A549 (cell line): ENCODE measurements at regions not wholly inside any gene's neighbourhood (a gene's known extent, or its start where the extent isn't known, plus 50 kb on each side); places are given as distances from the start of the nearest gene placed in this dataset.

Experiments
- ATAC-seq, 2 experiments: fragments of 200-7000 bp in 1 of 2; fragments of >200 bp in 1 of 2; cut with Nextera tagmentation in 1 of 2; cut with Tn5 transposase in 1 of 2; 3 replicates each; pipeline versions ENCODE4 v1.8.0 to v1.9.1; 2018 to 2020; ENCODE audit warnings: mild to moderate bottlenecking in 1 of 2, moderate library complexity in 1 of 2
- CTCF ChIA-PET: fragments of 300-600 bp; sonication (Branson Sonifier 250); formaldehyde crosslinking; extraction: SDS; loops from one replicate; lab custom pipeline; 2021; ENCODE audit warnings: antibody characterized with exemption, inconsistent platforms; lab: Yijun Ruan, JAX
- POLR2A ChIA-PET: fragments of 350-600 bp; formaldehyde crosslinking; extraction: SDS; loops from one replicate; lab custom pipeline; 2021; ENCODE audit warnings: antibody characterized with exemption, inconsistent platforms; lab: Yijun Ruan, JAX
- DNase-seq, 2 experiments: peaks; one replicate each; pipeline versions ENCODE4 v3.0.0 to v3.0.0-alpha.2; 2011 to 2016; ENCODE audit warnings: low read depth in 1 of 2, low spot score in 1 of 2
- FAIRE-seq: peaks from 2 replicates; lab custom pipeline; 2011; peaks lifted over from hg19 to GRCh38; lab: Jason Lieb, UNC
- H3K27ac ChIP-seq, 2 experiments: fragments of >200 bp; sonication (Bioruptor Twin); formaldehyde crosslinking; 3 replicates each; pipeline ENCODE4 v1.5.1; 2016 to 2017
- H3K4me1 ChIP-seq: fragments of >200 bp; sonication (Bioruptor Twin); formaldehyde crosslinking; 3 replicates; pipeline ENCODE4 v1.6.1; 2016
- H3K4me2 ChIP-seq: fragments of >200 bp; sonication (Bioruptor Twin); formaldehyde crosslinking; 3 replicates; pipeline ENCODE4 v1.6.1; 2016
- H3K4me3 ChIP-seq: fragments of >200 bp; sonication (Bioruptor Twin); formaldehyde crosslinking; 3 replicates; pipeline ENCODE4 v1.5.1; 2016
- H3K9me3 ChIP-seq: fragments of >200 bp; sonication (Bioruptor Twin); formaldehyde crosslinking; 3 replicates; pipeline ENCODE4 v1.6.1; 2016
- BHLHE40 ChIP-seq: IDR thresholded peaks from 2 replicates; pipeline ENCODE4 v1.6.1; 2012; ENCODE audit warnings: low read depth, low read length, inconsistent platforms
- CEBPB ChIP-seq, 2 experiments: fragments of >200 bp in 1 of 2; sonication (Bioruptor Twin) in 1 of 2; formaldehyde crosslinking in 1 of 2; IDR thresholded peaks; 2 replicates each; pipeline ENCODE4 v1.6.1; 2012 to 2016
- CHD4 ChIP-seq: fragments of 200-600 bp; sonication (generic); IDR thresholded peaks from 2 replicates; pipeline ENCODE4 v1.6.1; 2016; ENCODE audit warnings: antibody characterized with exemption, mild to moderate bottlenecking, borderline replicate concordance
- ESRRA ChIP-seq: fragments of 150-350 bp; IDR thresholded peaks from 2 replicates; pipeline ENCODE4 v1.6.1; 2014; ENCODE audit warnings: mild to moderate bottlenecking, low read length, borderline replicate concordance
- FOXS1 ChIP-seq: fragments of 250-450 bp; sonication (Bioruptor Pico); IDR thresholded peaks from 2 replicates; pipeline ENCODE4 v1.5.0; 2020; ENCODE audit warnings: mild to moderate bottlenecking, moderate library complexity
- GATA3 ChIP-seq: IDR thresholded peaks from 2 replicates; pipeline ENCODE4 v1.6.1; 2012; ENCODE audit warnings: borderline replicate concordance
- HOXA7 ChIP-seq: fragments of 250-450 bp; sonication (Bioruptor Pico); IDR thresholded peaks from 2 replicates; pipeline ENCODE4 v1.5.0; 2020; ENCODE audit warnings: mild to moderate bottlenecking, moderate library complexity
- HOXB13 ChIP-seq: fragments of 250-450 bp; sonication (Bioruptor Pico); IDR thresholded peaks from 2 replicates; pipeline ENCODE4 v1.5.0; 2020; ENCODE audit warnings: low read depth, mild to moderate bottlenecking, moderate library complexity
- MYC ChIP-seq: IDR thresholded peaks from 2 replicates; pipeline ENCODE4 v1.6.1; 2012; ENCODE audit warnings: mild to moderate bottlenecking, inconsistent platforms, low read length, improper control_type of control experiment, borderline replicate concordance
- NPAS2 ChIP-seq: fragments of 250-450 bp; sonication (Bioruptor Pico); IDR thresholded peaks from 2 replicates; pipeline ENCODE4 v1.8.0; 2022; ENCODE audit warnings: mild to moderate bottlenecking, moderate library complexity, borderline replicate concordance
- POLR2A ChIP-seq: IDR thresholded peaks from 2 replicates; pipeline ENCODE4 v1.6.1; 2012; ENCODE audit warnings: mild to moderate bottlenecking, low read length
- POLR2AphosphoS2 ChIP-seq: conservative IDR thresholded peaks from 2 replicates; pipeline ENCODE4 v1.6.1; 2012; ENCODE audit warnings: low read length, improper control_type of control experiment, inconsistent platforms
- RAD21 ChIP-seq, 2 experiments: fragments of >200 bp in 1 of 2; sonication (Bioruptor Twin) in 1 of 2; formaldehyde crosslinking in 1 of 2; IDR thresholded peaks in 1 of 2; conservative IDR thresholded peaks in 1 of 2; 2 replicates in 1 of 2; 3 replicates in 1 of 2; pipeline ENCODE4 v1.6.1; 2012 to 2018; ENCODE audit warnings: inconsistent platforms in 1 of 2
- RCOR1 ChIP-seq: fragments of 150-350 bp; IDR thresholded peaks from 2 replicates; pipeline ENCODE4 v1.6.1; 2014; ENCODE audit warnings: antibody characterized with exemption, low read length, low read depth
- ZC3H11A ChIP-seq: fragments of 450-650 bp; IDR thresholded peaks from 2 replicates; pipeline ENCODE4 v1.6.1; 2014; ENCODE audit warnings: antibody characterized with exemption, mild to moderate bottlenecking
- ZSCAN20 ChIP-seq: fragments of 250-450 bp; sonication (Bioruptor Pico); IDR thresholded peaks from 2 replicates; pipeline ENCODE4 v1.8.0; 2022; ENCODE audit warnings: mild to moderate bottlenecking, moderate library complexity
- WGBS: methylation state at CpG from one replicate; pipeline ENCODE4 v1.1.6; 2017; ENCODE audit errors: missing lambda C conversion rate; 5-methylcytosine and 5-hydroxymethylcytosine counted together
- TF ChIP-seq, protein P1 (sequence below): fragments of 200-600 bp; sonication (generic); IDR thresholded peaks from 2 replicates; pipeline ENCODE4 v1.6.1; 2016; ENCODE audit warnings: antibody characterized with exemption, mild to moderate bottlenecking, moderate library complexity
- TF ChIP-seq, protein P2 (sequence below): IDR thresholded peaks from 2 replicates; pipeline ENCODE4 v1.6.1; 2012
- TF ChIP-seq, protein P3 (sequence below): fragments of >200 bp; sonication (Bioruptor Twin); formaldehyde crosslinking; IDR thresholded peaks from 2 replicates; pipeline ENCODE4 v1.6.1; 2016
- TF ChIP-seq, protein P4 (sequence below): fragments of 150-350 bp; IDR thresholded peaks from 2 replicates; pipeline ENCODE4 v1.6.1; 2014; ENCODE audit warnings: low read depth, mild to moderate bottlenecking, low read length
- TF ChIP-seq, protein P5 (sequence below): fragments of >200 bp; sonication (Bioruptor Twin); formaldehyde crosslinking; IDR thresholded peaks from 3 replicates; pipeline ENCODE4 v1.5.1; 2016

DNA sequence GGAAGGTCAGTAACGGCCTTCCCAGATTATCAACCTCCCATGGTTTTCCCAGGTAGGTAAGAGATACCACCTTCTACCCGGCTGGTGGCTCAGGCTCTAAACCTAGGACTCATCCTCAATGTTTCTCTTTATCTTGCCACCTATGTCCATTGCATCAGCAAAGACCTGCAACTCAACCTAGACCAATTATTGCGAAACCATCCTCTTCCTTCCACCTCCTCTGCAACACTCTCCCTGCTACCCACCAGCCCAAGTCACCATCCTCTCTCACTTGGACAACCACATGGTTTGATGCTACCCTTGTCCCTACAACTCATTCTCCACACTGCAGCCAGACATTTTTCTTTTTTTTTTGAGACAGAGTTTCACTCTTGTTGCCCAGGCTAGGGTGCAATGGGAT lies 65.4 kb upstream of the GDNF start:
- no peak overlapping the region for H3K4me3 ChIP-seq
- no peak overlapping the region for H3K27ac ChIP-seq
- no peak for FAIRE-seq
- H3K4me2 ChIP-seq: no peak overlapping the region
- CTCF ChIA-PET: interaction anchor here (1.2 kb wide), 1 partner anchor 8 kb away, joined by 3 read pairs; no protein-coding TSS in a partner anchor
- H3K9me3 ChIP-seq: no peaks in the 10 kb centered on the region
- no peaks in the 10 kb centered on the region for H3K4me1 ChIP-seq
- POLR2A ChIA-PET: no interaction called here
- no peak for ATAC-seq
- no peak for DNase-seq
- TF ChIP-seq HOXB13 (CRISPR knock-in tag) (no peak), ESRRA (no peak), CEBPB (IDR thresholded peaks at IDR 0.05) (peak in 1 of 2 experiments; percentile 26; a peak in 1 of 4 replicates), ZC3H11A (no peak)
- TF ChIP-seq, protein P1, sequence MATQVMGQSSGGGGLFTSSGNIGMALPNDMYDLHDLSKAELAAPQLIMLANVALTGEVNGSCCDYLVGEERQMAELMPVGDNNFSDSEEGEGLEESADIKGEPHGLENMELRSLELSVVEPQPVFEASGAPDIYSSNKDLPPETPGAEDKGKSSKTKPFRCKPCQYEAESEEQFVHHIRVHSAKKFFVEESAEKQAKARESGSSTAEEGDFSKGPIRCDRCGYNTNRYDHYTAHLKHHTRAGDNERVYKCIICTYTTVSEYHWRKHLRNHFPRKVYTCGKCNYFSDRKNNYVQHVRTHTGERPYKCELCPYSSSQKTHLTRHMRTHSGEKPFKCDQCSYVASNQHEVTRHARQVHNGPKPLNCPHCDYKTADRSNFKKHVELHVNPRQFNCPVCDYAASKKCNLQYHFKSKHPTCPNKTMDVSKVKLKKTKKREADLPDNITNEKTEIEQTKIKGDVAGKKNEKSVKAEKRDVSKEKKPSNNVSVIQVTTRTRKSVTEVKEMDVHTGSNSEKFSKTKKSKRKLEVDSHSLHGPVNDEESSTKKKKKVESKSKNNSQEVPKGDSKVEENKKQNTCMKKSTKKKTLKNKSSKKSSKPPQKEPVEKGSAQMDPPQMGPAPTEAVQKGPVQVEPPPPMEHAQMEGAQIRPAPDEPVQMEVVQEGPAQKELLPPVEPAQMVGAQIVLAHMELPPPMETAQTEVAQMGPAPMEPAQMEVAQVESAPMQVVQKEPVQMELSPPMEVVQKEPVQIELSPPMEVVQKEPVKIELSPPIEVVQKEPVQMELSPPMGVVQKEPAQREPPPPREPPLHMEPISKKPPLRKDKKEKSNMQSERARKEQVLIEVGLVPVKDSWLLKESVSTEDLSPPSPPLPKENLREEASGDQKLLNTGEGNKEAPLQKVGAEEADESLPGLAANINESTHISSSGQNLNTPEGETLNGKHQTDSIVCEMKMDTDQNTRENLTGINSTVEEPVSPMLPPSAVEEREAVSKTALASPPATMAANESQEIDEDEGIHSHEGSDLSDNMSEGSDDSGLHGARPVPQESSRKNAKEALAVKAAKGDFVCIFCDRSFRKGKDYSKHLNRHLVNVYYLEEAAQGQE: no peak
- WGBS: 13% methylated on average over 3 of the region's 3 CpGs

DNA sequence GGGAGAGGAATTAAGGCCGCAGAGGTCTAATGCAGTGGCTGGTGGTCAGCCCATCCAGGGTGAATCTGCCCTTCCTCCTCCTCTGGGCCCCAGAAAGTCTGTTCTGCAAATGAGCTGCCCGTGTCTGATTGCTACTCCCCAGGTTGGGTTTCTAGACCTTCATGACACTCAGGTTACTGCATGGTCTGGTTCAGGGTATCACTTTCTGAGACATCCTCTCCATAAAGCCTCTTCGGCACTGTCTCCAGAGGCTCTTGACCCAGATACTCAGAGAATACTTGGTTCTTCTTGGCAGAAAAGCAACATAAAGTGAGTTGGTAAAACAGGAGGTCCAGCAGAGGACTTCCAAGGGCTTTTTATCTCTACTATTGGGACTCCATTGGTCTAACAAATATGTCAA lies 62.5 kb upstream of the GDNF start:
- Histone ChIP-seq H3K4me1 (no peaks in the 10 kb centered on the region), H3K27ac (no peak overlapping the region), H3K4me3 (no peak overlapping the region), H3K4me2 (no peak overlapping the region), H3K9me3 (no peaks in the 10 kb centered on the region)
- TF ChIP-seq BHLHE40: no peak
- no peak for FAIRE-seq
- WGBS: 16% methylated on average over 3 of the region's 3 CpGs
- no peak for DNase-seq
- ATAC-seq: no peak
- CTCF ChIA-PET: no interaction called here
- POLR2A ChIA-PET: no interaction called here

DNA sequence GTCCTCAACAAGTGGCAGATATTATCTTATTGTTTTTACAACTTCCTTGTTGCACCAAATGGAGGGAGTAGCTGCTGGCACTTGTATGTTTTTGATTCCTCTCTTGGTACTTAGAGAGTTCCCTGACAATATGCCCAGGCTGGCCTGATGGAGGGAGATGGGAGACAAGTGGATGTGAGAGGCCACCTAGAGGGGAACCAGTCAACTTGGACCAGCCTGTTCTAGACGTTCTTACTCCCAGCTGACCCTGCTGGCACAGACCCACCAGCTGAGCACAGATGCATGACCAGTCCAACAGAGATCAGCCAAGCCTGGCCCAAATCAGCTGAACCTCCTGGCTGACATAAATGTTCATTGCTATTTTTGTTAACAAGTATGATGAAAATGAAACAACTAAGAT lies 60.9 kb upstream of the GDNF start:
- H3K9me3 ChIP-seq: no peaks in the 10 kb centered on the region
- H3K4me1 ChIP-seq: no peaks in the 10 kb centered on the region
- FAIRE-seq (no peak), DNase-seq (peak in 1 of 2 experiments; percentile 29), ATAC-seq (peak; percentile 82 to 83)
- no peak overlapping the region for H3K4me3 ChIP-seq
- WGBS: 0% methylated on average over 1 of the region's 1 CpG
- no peak overlapping the region for H3K27ac ChIP-seq
- ChIA-PET POLR2A (no interaction called here), CTCF (interaction anchor here (0.6 kb wide), 1 partner anchor 64 kb away, joined by 3 read pairs; no protein-coding TSS in a partner anchor)
- H3K4me2 ChIP-seq: no peak overlapping the region
- TF ChIP-seq POLR2A (no peak), NPAS2 (CRISPR knock-in tag) (no peak), ZC3H11A (no peak), ZSCAN20 (no peak), GATA3 (no peak), RAD21 (conservative IDR thresholded peaks at IDR 0.05 in 1 of 2, IDR thresholded peaks at IDR 0.05 in 1 of 2) (peak in 1 of 2 experiments; percentile 10; a peak in 2 of 5 replicates)
- TF ChIP-seq, protein P2, sequence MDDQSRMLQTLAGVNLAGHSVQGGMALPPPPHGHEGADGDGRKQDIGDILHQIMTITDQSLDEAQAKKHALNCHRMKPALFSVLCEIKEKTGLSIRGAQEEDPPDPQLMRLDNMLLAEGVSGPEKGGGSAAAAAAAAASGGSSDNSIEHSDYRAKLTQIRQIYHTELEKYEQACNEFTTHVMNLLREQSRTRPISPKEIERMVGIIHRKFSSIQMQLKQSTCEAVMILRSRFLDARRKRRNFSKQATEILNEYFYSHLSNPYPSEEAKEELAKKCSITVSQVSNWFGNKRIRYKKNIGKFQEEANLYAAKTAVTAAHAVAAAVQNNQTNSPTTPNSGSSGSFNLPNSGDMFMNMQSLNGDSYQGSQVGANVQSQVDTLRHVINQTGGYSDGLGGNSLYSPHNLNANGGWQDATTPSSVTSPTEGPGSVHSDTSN: no peak

DNA sequence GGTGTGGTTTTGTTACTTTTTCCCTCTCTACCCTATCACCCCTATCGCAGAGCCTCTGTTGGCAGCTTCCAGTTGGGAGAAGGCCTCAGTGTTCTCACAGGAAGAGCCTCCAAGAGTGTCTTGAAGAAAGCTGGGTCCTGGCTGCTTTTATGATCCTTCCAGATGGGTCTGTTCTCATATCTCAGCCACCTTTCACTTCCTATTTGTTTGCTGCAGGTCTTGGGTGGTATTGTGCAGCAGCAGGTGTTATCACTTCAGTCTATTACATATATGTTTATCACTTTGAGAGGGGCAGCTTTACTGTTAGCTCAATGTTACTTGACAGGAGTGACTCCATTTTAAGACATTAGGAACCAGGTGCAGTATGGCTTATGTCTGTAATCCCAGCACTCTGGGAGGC lies 59.2 kb upstream of the GDNF start:
- ATAC-seq: no peak
- 28% methylated on average over 1 of the region's 1 CpG for WGBS
- Histone ChIP-seq H3K4me3 (no peak overlapping the region), H3K9me3 (no peaks in the 10 kb centered on the region), H3K27ac (no peak overlapping the region), H3K4me1 (no peaks in the 10 kb centered on the region), H3K4me2 (no peak overlapping the region)
- ChIA-PET POLR2A (no interaction called here), CTCF (interaction anchor here (0.6 to 1.6 kb wide), 2 partner anchors 12 to 294 kb away, joined by 3 to 6 read pairs; no protein-coding TSS in a partner anchor)
- TF ChIP-seq MYC: no peak
- no peak for TF ChIP-seq CHD4
- TF ChIP-seq RAD21 (conservative IDR thresholded peaks at IDR 0.05 in 1 of 2, IDR thresholded peaks at IDR 0.05 in 1 of 2): no peak
- TF ChIP-seq, protein P3, sequence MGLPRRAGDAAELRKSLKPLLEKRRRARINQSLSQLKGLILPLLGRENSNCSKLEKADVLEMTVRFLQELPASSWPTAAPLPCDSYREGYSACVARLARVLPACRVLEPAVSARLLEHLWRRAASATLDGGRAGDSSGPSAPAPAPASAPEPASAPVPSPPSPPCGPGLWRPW: no peak
- TF ChIP-seq, protein P4, sequence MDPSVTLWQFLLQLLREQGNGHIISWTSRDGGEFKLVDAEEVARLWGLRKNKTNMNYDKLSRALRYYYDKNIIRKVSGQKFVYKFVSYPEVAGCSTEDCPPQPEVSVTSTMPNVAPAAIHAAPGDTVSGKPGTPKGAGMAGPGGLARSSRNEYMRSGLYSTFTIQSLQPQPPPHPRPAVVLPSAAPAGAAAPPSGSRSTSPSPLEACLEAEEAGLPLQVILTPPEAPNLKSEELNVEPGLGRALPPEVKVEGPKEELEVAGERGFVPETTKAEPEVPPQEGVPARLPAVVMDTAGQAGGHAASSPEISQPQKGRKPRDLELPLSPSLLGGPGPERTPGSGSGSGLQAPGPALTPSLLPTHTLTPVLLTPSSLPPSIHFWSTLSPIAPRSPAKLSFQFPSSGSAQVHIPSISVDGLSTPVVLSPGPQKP: no peak
- TF ChIP-seq, protein P5, sequence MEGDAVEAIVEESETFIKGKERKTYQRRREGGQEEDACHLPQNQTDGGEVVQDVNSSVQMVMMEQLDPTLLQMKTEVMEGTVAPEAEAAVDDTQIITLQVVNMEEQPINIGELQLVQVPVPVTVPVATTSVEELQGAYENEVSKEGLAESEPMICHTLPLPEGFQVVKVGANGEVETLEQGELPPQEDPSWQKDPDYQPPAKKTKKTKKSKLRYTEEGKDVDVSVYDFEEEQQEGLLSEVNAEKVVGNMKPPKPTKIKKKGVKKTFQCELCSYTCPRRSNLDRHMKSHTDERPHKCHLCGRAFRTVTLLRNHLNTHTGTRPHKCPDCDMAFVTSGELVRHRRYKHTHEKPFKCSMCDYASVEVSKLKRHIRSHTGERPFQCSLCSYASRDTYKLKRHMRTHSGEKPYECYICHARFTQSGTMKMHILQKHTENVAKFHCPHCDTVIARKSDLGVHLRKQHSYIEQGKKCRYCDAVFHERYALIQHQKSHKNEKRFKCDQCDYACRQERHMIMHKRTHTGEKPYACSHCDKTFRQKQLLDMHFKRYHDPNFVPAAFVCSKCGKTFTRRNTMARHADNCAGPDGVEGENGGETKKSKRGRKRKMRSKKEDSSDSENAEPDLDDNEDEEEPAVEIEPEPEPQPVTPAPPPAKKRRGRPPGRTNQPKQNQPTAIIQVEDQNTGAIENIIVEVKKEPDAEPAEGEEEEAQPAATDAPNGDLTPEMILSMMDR: no peak
- no peak for TF ChIP-seq RCOR1
- TF ChIP-seq HOXA7 (CRISPR knock-in tag): no peak
- no peak for TF ChIP-seq POLR2AphosphoS2
- no peak for TF ChIP-seq FOXS1 (CRISPR knock-in tag)
- DNase-seq: no peak
- no peak for FAIRE-seq
